ENCODE measurements at regions not wholly inside any gene's neighbourhood (a gene's known extent, or its start where the extent isn't known, plus 50 kb on each side); places are given as distances from the start of the nearest gene placed in this dataset.

- DNase-seq (ENCODE audit: low read depth), result no peak
- no peak for TF ChIP-seq CTCF (IDR thresholded peaks at IDR 0.05; ENCODE audit: control insufficient read depth, insufficient read depth, low read depth, low read length, missing control alignments)
- no peak overlapping the region for H3K4me3 ChIP-seq (ENCODE audit: control insufficient read depth, low read depth, low read length)
These were observed 166.5 kb upstream of the TMCO5A start for GRCh38 chr15:37767841-37768455.

GRCh38 chr15:37771465-37771864 is 163.0 kb upstream of the TMCO5A start:
- TF ChIP-seq CTCF (IDR thresholded peaks at IDR 0.05; ENCODE audit: control insufficient read depth, insufficient read depth, low read depth, low read length, missing control alignments), result no peak
- no peak overlapping the region for H3K4me3 ChIP-seq (ENCODE audit: control insufficient read depth, low read depth, low read length)
- DNase-seq (ENCODE audit: low read depth), result no peak

- TF ChIP-seq CTCF (IDR thresholded peaks at IDR 0.05; ENCODE audit: control insufficient read depth, insufficient read depth, low read depth, low read length, missing control alignments), result no peak
- peak; percentile 4 for DNase-seq (ENCODE audit: low read depth)
- no peak overlapping the region for H3K4me3 ChIP-seq (ENCODE audit: control insufficient read depth, low read depth, low read length)
These were observed 161.2 kb upstream of the TMCO5A start for GRCh38 chr15:37773111-37773860.

- H3K4me3 ChIP-seq (ENCODE audit: control insufficient read depth, low read depth, low read length), result no peak overlapping the region
- no peak for TF ChIP-seq CTCF (IDR thresholded peaks at IDR 0.05; ENCODE audit: control insufficient read depth, insufficient read depth, low read depth, low read length, missing control alignments)
- DNase-seq (ENCODE audit: low read depth), result no peak
These were observed 159.5 kb upstream of the TMCO5A start for GRCh38 chr15:37774961-37775360.

- no peak for TF ChIP-seq CTCF (IDR thresholded peaks at IDR 0.05; ENCODE audit: control insufficient read depth, insufficient read depth, low read depth, low read length, missing control alignments)
- no peak overlapping the region for H3K4me3 ChIP-seq (ENCODE audit: control insufficient read depth, low read depth, low read length)
- no peak for DNase-seq (ENCODE audit: low read depth)
These were observed 157.4 kb upstream of the TMCO5A start for GRCh38 chr15:37777006-37777405.

- no peak for TF ChIP-seq CTCF (IDR thresholded peaks at IDR 0.05; ENCODE audit: control insufficient read depth, insufficient read depth, low read depth, low read length, missing control alignments)
- DNase-seq (ENCODE audit: low read depth), result no peak
- H3K4me3 ChIP-seq (ENCODE audit: control insufficient read depth, low read depth, low read length), result no peak overlapping the region
These were observed 151.2 kb upstream of the TMCO5A start for GRCh38 chr15:37783290-37783689.

All from AG09309 (cell line).